A673 (cell line): ENCODE measurements at regions not wholly inside any gene's neighbourhood (a gene's known extent, or its start where the extent isn't known, plus 50 kb on each side); places are given as distances from the start of the nearest gene placed in this dataset.

ENCODE experiments used
- BruUV-seq: library from RNA; stranded (reverse); fragments of 400-500 nt; replicated peaks from 2 replicates; lab custom pipeline; 2021; lab: Mats Ljungman, UMichigan
- CTCF ChIA-PET: fragments of 300-600 bp; sonication (Branson Sonifier 250); formaldehyde crosslinking; loops from one replicate; lab custom pipeline; 2022; ENCODE audit warnings: antibody characterized with exemption; lab: Charles Lee
- POLR2A ChIA-PET: fragments of 300-600 bp; sonication (Branson Sonifier 250); formaldehyde crosslinking; loops from one replicate; lab custom pipeline; 2022; ENCODE audit warnings: antibody characterized with exemption; ENCODE audit not compliant: low non-redundant PET; lab: Charles Lee
- DNase-seq: peaks from one replicate; pipeline ENCODE4 v3.0.0-alpha.2; 2015; ENCODE audit warnings: low spot score
- H3K27ac ChIP-seq: fragments of 200-600 bp; sonication (generic); 2 replicates; pipeline ENCODE4 v1.5.1; 2016; ENCODE audit warnings: mixed run types, low read depth, mild to moderate bottlenecking, mixed read lengths, antibody characterized with exemption, low read length; ENCODE audit not compliant: poor library complexity, severe bottlenecking
- H3K27me3 ChIP-seq: fragments of 200-600 bp; sonication (generic); replicated peaks from 2 replicates; pipeline ENCODE4 v1.6.1; 2017; ENCODE audit warnings: mixed run types, low read depth, mild to moderate bottlenecking, mixed read lengths, antibody characterized with exemption, low read length; ENCODE audit not compliant: insufficient read depth, poor library complexity
- H3K36me3 ChIP-seq: fragments of 200-600 bp; sonication (generic); 2 replicates; pipeline ENCODE4 v1.6.1; 2016; ENCODE audit warnings: mixed run types, mild to moderate bottlenecking, mixed read lengths, antibody characterized with exemption, low read length; ENCODE audit not compliant: insufficient read depth, poor library complexity, severe bottlenecking
- H3K4me1 ChIP-seq: fragments of 200-600 bp; sonication (generic); 2 replicates; pipeline ENCODE4 v1.6.1; 2017; ENCODE audit warnings: mixed run types, mild to moderate bottlenecking, mixed read lengths, antibody characterized with exemption, low read length; ENCODE audit not compliant: insufficient read depth, poor library complexity, severe bottlenecking
- H3K4me3 ChIP-seq: fragments of 200-600 bp; sonication (generic); 2 replicates; pipeline ENCODE4 v1.5.1; 2016; ENCODE audit warnings: low read depth, mixed run types, mild to moderate bottlenecking, mixed read lengths, low read length; ENCODE audit not compliant: poor library complexity, severe bottlenecking
- H3K9me3 ChIP-seq: fragments of 200-600 bp; sonication (generic); 2 replicates; pipeline ENCODE4 v1.6.1; 2016; ENCODE audit warnings: mixed run types, low read depth, mild to moderate bottlenecking, mixed read lengths, antibody characterized with exemption, low read length; ENCODE audit not compliant: poor library complexity, severe bottlenecking
- CTCF ChIP-seq: fragments of 300-800, 200-600 bp; sonication (generic); conservative IDR thresholded peaks from 2 replicates; pipeline ENCODE4 v1.5.1; 2017; ENCODE audit warnings: low read depth, mild to moderate bottlenecking, antibody characterized with exemption, low read length, moderate library complexity, mixed read lengths
- EZH2 ChIP-seq: fragments of 200-600 bp; sonication (generic); IDR thresholded peaks from 2 replicates; pipeline ENCODE4 v1.6.1; 2017; ENCODE audit warnings: borderline replicate concordance, low read depth, mild to moderate bottlenecking, mixed read lengths, antibody characterized with exemption, low read length; ENCODE audit not compliant: poor library complexity, severe bottlenecking
- intact Hi-C: fragments of 100-400 bp; cut with micrococcal nuclease; formaldehyde crosslinking; loops from one replicate; pipeline ENCODE4 v1.10.0; 2022; ENCODE audit not compliant: unreplicated experiment

DNA sequence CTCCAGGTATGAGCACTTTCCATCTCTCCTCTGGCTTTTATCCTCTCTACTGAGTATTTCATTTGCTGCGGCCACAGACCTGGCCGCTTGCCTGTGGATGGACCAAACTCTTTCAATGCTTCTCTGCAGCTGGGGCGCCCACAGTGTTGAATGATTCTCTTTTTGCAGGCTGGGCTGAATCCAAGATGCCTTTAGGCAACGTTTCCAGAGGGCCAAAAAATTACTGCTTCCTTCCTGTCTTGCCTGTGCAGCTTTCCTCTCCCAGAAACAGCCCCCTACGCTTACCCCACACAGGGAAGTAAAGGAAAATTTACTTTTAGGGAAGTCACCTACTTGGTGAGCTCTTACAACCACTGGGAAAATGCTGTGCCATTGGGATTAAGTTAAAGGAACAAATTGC, 55.6 kb upstream of the JDP2 start:
- BruUV-seq: no TSS peak
- Histone ChIP-seq H3K4me3 (no peak overlapping the region), H3K9me3 (no peaks in the 10 kb centered on the region), H3K27me3 (peaks cover 7% of the 10 kb centered on the region), H3K36me3 (no peaks in the 10 kb centered on the region), H3K4me1 (peaks cover 3% of the 10 kb centered on the region), H3K27ac (no peak overlapping the region)
- no peak for TF ChIP-seq EZH2
- no peak for TF ChIP-seq CTCF
- intact Hi-C loops: no loop called here
- CTCF ChIA-PET: no interaction called here
- POLR2A ChIA-PET: no interaction called here
- peak; percentile 66 for DNase-seq

DNA sequence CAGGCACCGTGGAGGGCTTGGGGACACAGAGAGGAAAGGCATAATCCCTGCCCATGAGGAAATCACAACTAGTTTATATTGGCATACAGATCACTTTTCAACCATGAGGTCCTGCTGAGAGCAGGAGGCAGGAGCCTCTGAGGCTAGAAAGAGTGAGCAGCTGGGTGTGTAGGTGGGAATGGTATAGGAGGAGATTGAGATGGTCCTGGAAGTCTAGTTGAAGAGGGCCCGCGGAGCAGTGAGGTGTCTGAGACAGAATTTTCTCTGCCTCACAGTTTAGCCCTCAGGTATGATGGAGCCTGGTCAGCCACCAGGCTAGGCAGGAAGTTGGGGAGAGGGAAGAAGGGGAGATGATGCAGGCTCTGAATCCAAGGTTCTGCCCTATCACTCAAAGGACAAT, 54.7 kb upstream of the JDP2 start:
- ChIA-PET POLR2A (interaction anchor here (0.7 kb wide), 1 partner anchor 51 kb away, joined by 3 read pairs; no protein-coding TSS in a partner anchor), CTCF (no interaction called here)
- peaks cover 7% of the 10 kb centered on the region for H3K27me3 ChIP-seq
- intact Hi-C loops: no loop called here
- no peak overlapping the region for H3K4me3 ChIP-seq
- H3K27ac ChIP-seq: no peak overlapping the region
- no peaks in the 10 kb centered on the region for H3K9me3 ChIP-seq
- TF ChIP-seq EZH2 (no peak), CTCF (no peak)
- peaks cover 3% of the 10 kb centered on the region for H3K4me1 ChIP-seq
- no peak for DNase-seq
- no peaks in the 10 kb centered on the region for H3K36me3 ChIP-seq
- no TSS peak for BruUV-seq

DNA sequence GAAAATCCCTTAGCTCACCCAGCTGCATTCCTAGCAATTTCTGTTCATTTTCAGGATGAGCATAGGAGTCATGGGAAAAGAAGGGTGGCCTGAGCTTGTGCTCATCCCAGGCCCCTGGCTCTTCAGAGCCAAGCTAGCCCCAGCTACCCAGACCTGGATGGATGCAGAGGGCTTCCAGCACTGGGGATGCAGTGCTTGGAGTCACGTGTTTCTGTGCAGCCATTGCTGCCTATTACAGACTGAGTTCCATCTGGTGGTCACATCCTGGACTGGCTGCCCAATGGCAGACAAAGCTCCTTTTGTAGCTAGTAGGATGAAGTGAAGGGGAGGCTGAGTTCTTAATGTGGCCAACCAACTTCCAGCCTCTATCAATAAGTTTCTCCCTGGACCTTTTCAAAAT, 54.2 kb upstream of the JDP2 start:
- CTCF ChIA-PET: no interaction called here

More for the DNA sequence above, 54.2 kb upstream of the JDP2 start:
- Histone ChIP-seq H3K27me3 (peaks cover 7% of the 10 kb centered on the region), H3K27ac (no peak overlapping the region), H3K4me1 (peaks cover 3% of the 10 kb centered on the region), H3K4me3 (no peak overlapping the region), H3K9me3 (no peaks in the 10 kb centered on the region), H3K36me3 (no peaks in the 10 kb centered on the region)
- no peak for TF ChIP-seq CTCF
- TF ChIP-seq EZH2: no peak
- POLR2A ChIA-PET: interaction anchor here (0.7 kb wide), 1 partner anchor 51 kb away, joined by 3 read pairs; no protein-coding TSS in a partner anchor
- DNase-seq: no peak
- intact Hi-C loops: no loop called here
- BruUV-seq: no TSS peak
